UCSD-AML1 (cell line): ENCODE measurements at regions not wholly inside any gene's neighbourhood (a gene's known extent, or its start where the extent isn't known, plus 50 kb on each side); places are given as distances from the start of the nearest gene placed in this dataset.
"Not testable (repeated sequence)": the region's sequence is repeated elsewhere in the genome, so short reads cannot be mapped to it uniquely, and the experiment has no call there.

ENCODE experiments used
- DNase-seq: peaks from one replicate; lab custom pipeline; 2025; ENCODE audit not compliant: unreplicated experiment; lab: John Stamatoyannopoulos, UW

- DNase-seq = no peak
These were observed 123.4 kb upstream of the MB21D2 start for GRCh38 chr3:193040836-193041672.

GRCh38 chr3:193046371-193046770, 128.7 kb upstream of the MB21D2 start:
- no peak for DNase-seq

GRCh38 chr3:193047461-193047860, 129.8 kb upstream of the MB21D2 start:
- not testable (repeated sequence) for DNase-seq

- DNase-seq = no peak
These were observed 130.5 kb upstream of the MB21D2 start for GRCh38 chr3:193048127-193048526.

- no peak for DNase-seq
These were observed 132.3 kb upstream of the MB21D2 start for GRCh38 chr3:193049935-193050334.

GRCh38 chr3:193051314-193051713, 133.7 kb upstream of the MB21D2 start:
- DNase-seq = no peak

GRCh38 chr3:193052354-193053045, 134.8 kb upstream of the MB21D2 start:
- no peak for DNase-seq

GRCh38 chr3:193053046-193053435, 135.4 kb upstream of the MB21D2 start:
- DNase-seq = no peak

GRCh38 chr3:193055352-193055751, 137.7 kb upstream of the MB21D2 start:
- no peak for DNase-seq

GRCh38 chr3:193057616-193058015, 140.0 kb upstream of the MB21D2 start:
- DNase-seq = no peak

- DNase-seq = no peak
These were observed 143.3 kb upstream of the MB21D2 start for GRCh38 chr3:193060748-193061546.

- no peak for DNase-seq
These were observed 150.7 kb upstream of the MB21D2 start for GRCh38 chr3:193068365-193068764.

GRCh38 chr3:193069732-193070131, 152.1 kb upstream of the MB21D2 start:
- not testable (repeated sequence) for DNase-seq

- DNase-seq = no peak
These were observed 161.5 kb upstream of the MB21D2 start for GRCh38 chr3:193078996-193079753.

GRCh38 chr3:193080821-193081365, 160.1 kb upstream of the PLAAT1 start:
- no peak for DNase-seq

GRCh38 chr3:193085655-193086054, 155.4 kb upstream of the PLAAT1 start:
- DNase-seq = no peak

GRCh38 chr3:193086681-193087080, 154.3 kb upstream of the PLAAT1 start:
- no peak for DNase-seq

GRCh38 chr3:193087336-193087735, 153.7 kb upstream of the PLAAT1 start:
- no peak for DNase-seq

- DNase-seq = no peak
These were observed 145.7 kb upstream of the PLAAT1 start for GRCh38 chr3:193095366-193095765.

GRCh38 chr3:193096076-193096475, 144.9 kb upstream of the PLAAT1 start:
- DNase-seq = no peak
